Endodermal cell (in vitro differentiated cells): ENCODE measurements at regions not wholly inside any gene's neighbourhood (a gene's known extent, or its start where the extent isn't known, plus 50 kb on each side); places are given as distances from the start of the nearest gene placed in this dataset.

Experiments used
- DNase-seq: peaks from one replicate; pipeline ENCODE4 v3.0.0-alpha.2; 2017
- H3K27ac ChIP-seq: 2 replicates; pipeline ENCODE4 v1.5.1; 2013; ENCODE audit warnings: mild to moderate bottlenecking, low read depth, low read length, moderate library complexity
- H3K27me3 ChIP-seq: 2 replicates; pipeline ENCODE4 v1.6.1; 2013; ENCODE audit warnings: mild to moderate bottlenecking, low read length, moderate library complexity; ENCODE audit not compliant: insufficient read depth, control insufficient read depth, poor library complexity, severe bottlenecking
- H3K36me3 ChIP-seq: 2 replicates; pipeline ENCODE4 v1.7.0; 2013; ENCODE audit warnings: mild to moderate bottlenecking, low read length, moderate library complexity; ENCODE audit not compliant: control insufficient read depth, insufficient read depth
- H3K4me1 ChIP-seq: one replicate; pipeline ENCODE4 v1.7.0; 2013; ENCODE audit warnings: low read length; ENCODE audit not compliant: control insufficient read depth, insufficient read depth
- H3K4me3 ChIP-seq: 2 replicates; pipeline ENCODE4 v1.5.1; 2013; ENCODE audit warnings: mild to moderate bottlenecking, low read length, moderate library complexity
- H3K9ac ChIP-seq: 2 replicates; pipeline ENCODE4 v1.6.1; 2013; ENCODE audit warnings: mild to moderate bottlenecking, low read length, moderate library complexity; ENCODE audit not compliant: poor library complexity, severe bottlenecking; ENCODE audit errors: extremely low read depth
- H3K9me3 ChIP-seq: 2 replicates; pipeline ENCODE4 v1.6.1; 2013; ENCODE audit warnings: mild to moderate bottlenecking, low read length, moderate library complexity; ENCODE audit not compliant: control insufficient read depth
- H3K27ac Mint-ChIP-seq: 2 replicates; pipeline ENCODE4 v1.8.0; 2020; ENCODE audit warnings: mixed read lengths
- H3K27me3 Mint-ChIP-seq: 2 replicates; pipeline ENCODE4 v1.8.0; 2021; ENCODE audit warnings: mild to moderate bottlenecking, mixed read lengths; ENCODE audit not compliant: insufficient read depth
- H3K36me3 Mint-ChIP-seq: 2 replicates; pipeline ENCODE4 v1.8.0; 2020; ENCODE audit warnings: low read depth, mixed read lengths
- H3K4me1 Mint-ChIP-seq: 2 replicates; pipeline ENCODE4 v1.8.0; 2020; ENCODE audit warnings: mixed read lengths
- H3K4me3 Mint-ChIP-seq: 2 replicates; pipeline ENCODE4 v1.8.0; 2020; ENCODE audit warnings: mild to moderate bottlenecking, moderate library complexity, mixed read lengths
- H3K9me3 Mint-ChIP-seq: 2 replicates; pipeline ENCODE4 v1.8.0; 2020; ENCODE audit warnings: mild to moderate bottlenecking, mixed read lengths
- CTCF ChIP-seq: fragments of 200-600 bp; sonication (generic); conservative IDR thresholded peaks from 2 replicates; pipeline ENCODE4 v1.5.0; 2021; ENCODE audit warnings: antibody characterized with exemption, mild to moderate bottlenecking
- WGBS, 2 experiments: methylation state at CpG; one replicate each; pipeline versions ENCODE4 v1.1.5 to v1.1.7; 2013; ENCODE audit warnings: missing lambda C conversion rate in 2 of 2, mixed read lengths in 1 of 2; ENCODE audit not compliant: insufficient coverage in 1 of 2, insufficient read length in 1 of 2; 5-methylcytosine and 5-hydroxymethylcytosine counted together

GRCh38 chr14:46378248-46378647 lies 273.3 kb downstream of the RPL10L start:
- no peaks in the 10 kb centered on the region for H3K4me1 ChIP-seq
- H3K9ac ChIP-seq = no peak overlapping the region
- H3K4me3 Mint-ChIP-seq = no peak overlapping the region
- no peak overlapping the region for H3K27ac Mint-ChIP-seq
- H3K36me3 Mint-ChIP-seq = peaks cover 3% of the 10 kb centered on the region
- no peak for TF ChIP-seq CTCF
- H3K36me3 ChIP-seq = no peaks in the 10 kb centered on the region
- H3K4me1 Mint-ChIP-seq = no peaks in the 10 kb centered on the region
- 94 to 100% methylated on average over 1 to 5 of the region's 5 CpGs for WGBS, 2 experiments
- no peak overlapping the region for H3K27ac ChIP-seq
- H3K9me3 Mint-ChIP-seq = peaks cover 21% of the 10 kb centered on the region
- H3K27me3 Mint-ChIP-seq = peaks cover 3% of the 10 kb centered on the region
- DNase-seq = no peak
- no peaks in the 10 kb centered on the region for H3K27me3 ChIP-seq
- H3K4me3 ChIP-seq = no peak overlapping the region
- H3K9me3 ChIP-seq = peaks cover 3% of the 10 kb centered on the region

DNA sequence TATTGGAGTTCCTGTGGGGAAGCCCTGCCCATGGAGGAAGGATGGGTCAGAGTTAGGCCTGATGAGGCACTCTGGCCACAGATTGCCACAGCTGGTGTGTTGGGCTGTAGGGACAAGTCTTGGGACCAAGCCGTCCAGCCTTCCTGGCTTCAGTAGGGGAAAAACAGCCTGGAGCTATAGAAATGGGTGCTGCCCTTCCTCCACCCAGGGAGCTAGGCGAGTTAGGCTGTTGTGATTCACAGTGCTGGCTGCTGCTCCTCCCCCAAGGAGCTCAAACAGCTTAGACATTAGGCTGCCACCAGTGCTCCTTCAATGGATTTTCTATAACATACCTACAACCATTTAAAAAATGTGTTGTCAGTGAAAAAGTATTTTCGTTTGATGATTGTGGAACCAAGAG lies 274.3 kb downstream of the RPL10L start:
- whole genome bisulfite sequencing, 2 experiments = 78 to 100% methylated on average over 1 to 2 of the region's 3 CpGs

DNA sequence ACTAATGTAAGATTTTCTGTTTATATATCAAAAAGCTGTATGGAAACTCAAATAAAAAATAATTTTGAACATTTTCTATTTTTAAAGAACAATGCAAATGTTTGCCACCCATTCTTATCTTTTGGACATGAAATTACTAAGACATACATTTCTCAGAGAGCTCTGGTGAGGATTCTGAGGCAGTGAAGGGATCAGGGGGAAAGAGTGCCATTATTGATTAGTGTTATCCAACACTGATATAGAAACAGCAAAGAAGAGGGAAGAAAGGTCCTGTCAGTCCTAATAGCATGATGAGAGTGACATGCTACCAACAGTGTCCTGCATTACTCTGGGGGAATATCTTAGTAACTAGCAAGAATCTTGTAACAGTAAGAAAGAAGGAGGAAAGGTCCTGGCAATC lies 282.2 kb downstream of the RPL10L start:
- H3K4me1 ChIP-seq = peaks cover 16% of the 10 kb centered on the region
- peak overlapping the region; percentile 23 for H3K27ac Mint-ChIP-seq
- H3K36me3 ChIP-seq = no peaks in the 10 kb centered on the region
- H3K27ac ChIP-seq = no peak overlapping the region
- H3K27me3 Mint-ChIP-seq = peaks cover 3% of the 10 kb centered on the region
- no peaks in the 10 kb centered on the region for H3K27me3 ChIP-seq
- no peak for TF ChIP-seq CTCF
- no peak overlapping the region for H3K4me3 Mint-ChIP-seq
- no peak overlapping the region for H3K9ac ChIP-seq
- DNase-seq = no peak
- peak overlapping the region; percentile 65 for H3K4me3 ChIP-seq
- peaks cover 24% of the 10 kb centered on the region for H3K9me3 Mint-ChIP-seq
- peaks cover 24% of the 10 kb centered on the region for H3K4me1 Mint-ChIP-seq
- peaks cover 3% of the 10 kb centered on the region for H3K36me3 Mint-ChIP-seq
- H3K9me3 ChIP-seq = peaks cover 10% of the 10 kb centered on the region

More for the DNA sequence above, 274.3 kb downstream of the RPL10L start:
- H3K4me3 ChIP-seq = no peak overlapping the region
- DNase-seq = peak; percentile 49
- H3K36me3 Mint-ChIP-seq = peaks cover 3% of the 10 kb centered on the region
- H3K9me3 Mint-ChIP-seq = peaks cover 29% of the 10 kb centered on the region
- no peak overlapping the region for H3K4me3 Mint-ChIP-seq
- H3K9me3 ChIP-seq = peaks cover 10% of the 10 kb centered on the region
- H3K27me3 Mint-ChIP-seq = peaks cover 3% of the 10 kb centered on the region
- no peaks in the 10 kb centered on the region for H3K4me1 ChIP-seq
- H3K27me3 ChIP-seq = no peaks in the 10 kb centered on the region
- no peaks in the 10 kb centered on the region for H3K4me1 Mint-ChIP-seq
- H3K9ac ChIP-seq = no peak overlapping the region
- TF ChIP-seq CTCF = no peak
- no peak overlapping the region for H3K27ac Mint-ChIP-seq
- H3K27ac ChIP-seq = no peak overlapping the region
- H3K36me3 ChIP-seq = no peaks in the 10 kb centered on the region
